Fibroblast of mammary gland (primary cell): ENCODE measurements at regions not wholly inside any gene's neighbourhood (a gene's known extent, or its start where the extent isn't known, plus 50 kb on each side); places are given as distances from the start of the nearest gene placed in this dataset.

Experiments used
- DNase-seq: peaks from one replicate; pipeline ENCODE4 v3.0.0-alpha.2; 2010; ENCODE audit warnings: low read depth
- H3K4me3 ChIP-seq: 2 replicates; pipeline ENCODE4 v1.5.1; 2011; ENCODE audit warnings: low read depth, mild to moderate bottlenecking, low read length, moderate library complexity; ENCODE audit not compliant: control insufficient read depth
- TF ChIP-seq, protein P1 (sequence below): conservative IDR thresholded peaks from 2 replicates; pipeline ENCODE4 v1.5.1; 2011; ENCODE audit warnings: low read depth, low read length, inconsistent platforms; ENCODE audit not compliant: control insufficient read depth, insufficient read depth

DNA sequence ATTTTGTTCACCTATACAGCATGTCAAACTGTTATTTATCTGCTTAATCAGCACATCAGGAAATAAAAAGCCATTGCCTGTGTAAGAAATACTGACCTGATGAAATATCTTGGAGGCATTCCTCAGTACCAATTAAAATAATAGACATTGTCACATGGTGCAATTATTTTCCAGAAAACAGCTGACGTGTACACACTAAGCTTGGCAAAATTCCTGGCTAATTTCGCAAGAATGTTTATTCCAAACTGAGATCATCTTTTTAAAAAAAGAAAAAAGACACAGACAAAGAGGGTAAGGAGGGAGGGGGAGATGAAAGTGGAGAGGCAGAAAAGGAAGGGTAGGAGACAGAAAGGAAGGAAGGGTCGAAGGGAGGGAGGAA, 61.9 kb upstream of the NFKB1 start:
- H3K4me3 ChIP-seq, result no peak overlapping the region
- DNase-seq, result peak; percentile 97
- TF ChIP-seq, protein P1, sequence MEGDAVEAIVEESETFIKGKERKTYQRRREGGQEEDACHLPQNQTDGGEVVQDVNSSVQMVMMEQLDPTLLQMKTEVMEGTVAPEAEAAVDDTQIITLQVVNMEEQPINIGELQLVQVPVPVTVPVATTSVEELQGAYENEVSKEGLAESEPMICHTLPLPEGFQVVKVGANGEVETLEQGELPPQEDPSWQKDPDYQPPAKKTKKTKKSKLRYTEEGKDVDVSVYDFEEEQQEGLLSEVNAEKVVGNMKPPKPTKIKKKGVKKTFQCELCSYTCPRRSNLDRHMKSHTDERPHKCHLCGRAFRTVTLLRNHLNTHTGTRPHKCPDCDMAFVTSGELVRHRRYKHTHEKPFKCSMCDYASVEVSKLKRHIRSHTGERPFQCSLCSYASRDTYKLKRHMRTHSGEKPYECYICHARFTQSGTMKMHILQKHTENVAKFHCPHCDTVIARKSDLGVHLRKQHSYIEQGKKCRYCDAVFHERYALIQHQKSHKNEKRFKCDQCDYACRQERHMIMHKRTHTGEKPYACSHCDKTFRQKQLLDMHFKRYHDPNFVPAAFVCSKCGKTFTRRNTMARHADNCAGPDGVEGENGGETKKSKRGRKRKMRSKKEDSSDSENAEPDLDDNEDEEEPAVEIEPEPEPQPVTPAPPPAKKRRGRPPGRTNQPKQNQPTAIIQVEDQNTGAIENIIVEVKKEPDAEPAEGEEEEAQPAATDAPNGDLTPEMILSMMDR, result no peak

DNA sequence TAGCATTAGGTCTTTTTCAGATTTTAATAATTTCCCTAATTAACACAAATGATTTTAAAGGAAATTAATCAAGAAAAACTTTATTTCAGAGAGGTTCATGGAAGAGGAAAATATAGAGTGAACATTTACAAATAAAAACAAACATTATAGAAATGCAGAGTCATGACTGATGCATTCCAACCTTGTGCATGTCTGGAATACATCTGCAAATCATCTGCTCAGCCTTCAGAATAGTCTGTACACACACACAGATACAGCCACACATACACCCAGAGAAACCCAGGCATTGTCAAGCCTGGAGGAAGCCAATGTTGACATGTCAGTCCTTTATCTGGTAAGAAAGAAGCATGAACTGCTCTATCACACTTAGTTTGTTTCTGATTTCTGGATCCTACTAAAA, 61.3 kb upstream of the NFKB1 start:
- peak; percentile 87 for DNase-seq
- TF ChIP-seq, protein P1, result no peak
- H3K4me3 ChIP-seq, result no peak overlapping the region

DNA sequence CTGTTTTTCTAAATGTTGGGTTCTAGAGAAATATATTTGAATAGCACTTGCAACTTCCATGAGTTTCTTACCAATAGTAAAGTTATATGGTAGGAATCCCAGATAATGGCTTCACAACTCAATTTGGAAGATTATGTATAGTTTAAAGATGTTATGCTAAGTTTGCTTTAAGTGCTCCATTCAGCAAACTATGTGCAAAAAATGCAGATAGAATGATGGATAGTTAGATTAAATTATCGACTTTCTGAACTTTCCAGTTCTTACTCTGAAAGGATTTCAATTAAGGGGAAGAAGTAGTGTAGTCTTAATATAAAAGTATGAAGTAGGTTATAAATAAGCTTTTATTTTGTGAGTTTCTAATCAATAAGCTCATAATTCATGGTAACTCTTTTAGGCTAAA, 60.7 kb upstream of the NFKB1 start:
- H3K4me3 ChIP-seq, result no peak overlapping the region
- TF ChIP-seq, protein P1, result no peak

DNA sequence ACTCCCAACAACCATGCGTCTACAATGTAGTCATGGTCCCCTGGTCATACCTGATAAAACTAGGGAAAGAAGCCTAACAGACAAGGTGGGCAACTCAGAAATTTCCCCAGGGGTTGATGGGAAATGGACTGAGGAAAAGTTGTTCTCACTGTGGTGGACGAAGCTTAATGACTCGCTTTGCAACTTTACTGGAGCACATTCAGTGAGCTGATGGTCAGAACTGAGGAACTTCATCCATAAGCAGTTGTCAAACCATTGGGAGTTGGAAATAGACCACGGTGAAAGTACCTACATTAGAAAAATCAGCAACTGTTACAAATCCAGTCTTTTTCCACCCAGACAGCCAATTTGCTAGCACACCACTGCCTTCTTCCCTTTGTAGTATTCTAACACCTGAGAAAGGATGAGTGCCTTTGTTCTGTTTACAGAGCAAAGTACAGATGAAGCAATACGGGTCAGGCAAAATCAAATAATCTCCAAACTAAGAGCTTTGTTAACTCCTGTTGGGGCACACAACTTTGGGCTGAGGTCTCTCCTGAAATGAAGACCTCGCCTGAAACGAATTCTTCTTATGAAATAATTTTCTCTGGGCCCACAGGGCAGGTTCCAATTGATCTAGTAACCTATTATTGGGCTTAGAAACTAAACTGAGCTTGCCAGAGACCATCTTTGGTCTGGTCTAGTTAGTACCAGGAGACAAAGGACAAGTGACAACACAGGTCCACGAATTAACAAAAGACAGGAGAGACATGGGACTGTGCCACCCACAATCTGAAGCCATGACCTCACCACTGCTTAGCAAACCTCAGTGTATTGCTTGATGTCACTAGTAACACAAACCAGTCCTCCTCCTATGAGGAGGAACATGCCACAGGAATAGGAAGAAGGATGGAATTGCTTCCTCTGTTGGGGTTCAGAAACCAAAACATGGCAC, 58.9 kb upstream of the NFKB1 start:
- no peak overlapping the region for H3K4me3 ChIP-seq
- TF ChIP-seq, protein P1, result no peak
- no peak for DNase-seq

More for the DNA sequence above, 60.7 kb upstream of the NFKB1 start:
- DNase-seq, result no peak

DNA sequence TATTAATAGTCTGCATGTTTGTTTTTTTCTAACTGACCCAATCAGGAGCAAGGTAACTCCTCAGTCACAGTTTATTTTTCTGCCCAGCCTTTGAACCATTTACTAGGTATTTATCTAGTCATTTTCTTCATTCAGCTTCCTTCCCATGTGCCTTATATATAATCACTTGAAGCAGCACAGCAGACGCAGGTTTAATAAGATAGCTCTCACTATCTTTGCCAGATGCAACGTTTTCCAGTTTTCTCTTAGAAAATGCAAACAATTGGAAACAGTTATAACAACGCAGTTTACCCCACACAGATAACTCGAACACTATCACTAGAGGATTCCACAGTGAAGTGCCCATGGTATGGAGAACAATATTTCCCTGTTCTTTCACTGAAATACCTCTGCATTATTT, 56.4 kb upstream of the NFKB1 start:
- H3K4me3 ChIP-seq, result no peak overlapping the region
- DNase-seq, result no peak
- TF ChIP-seq, protein P1, result no peak

DNA sequence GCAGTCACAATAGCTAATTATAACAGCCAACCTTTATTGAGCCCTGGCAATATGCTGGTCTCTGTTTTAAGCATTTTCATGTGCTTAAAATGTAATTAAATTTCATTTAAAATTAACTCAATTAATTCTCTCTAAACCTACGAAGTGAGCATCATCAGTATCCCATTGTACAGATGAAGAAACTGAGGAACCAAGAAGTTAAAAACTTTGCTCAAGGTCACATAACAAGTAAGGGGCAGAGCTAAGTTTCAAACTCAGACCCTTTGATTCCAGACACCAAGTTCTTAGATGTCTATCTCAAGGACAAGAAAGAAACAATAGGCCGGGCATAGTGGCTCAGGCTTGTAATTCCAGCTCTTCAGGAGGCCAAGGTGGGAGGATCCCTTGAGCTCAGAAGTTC, 55.9 kb upstream of the NFKB1 start:
- TF ChIP-seq, protein P1, result no peak
- no peak for DNase-seq
- H3K4me3 ChIP-seq, result no peak overlapping the region
